Loucy (cell line): ENCODE measurements at regions not wholly inside any gene's neighbourhood (a gene's known extent, or its start where the extent isn't known, plus 50 kb on each side); places are given as distances from the start of the nearest gene placed in this dataset.

Source experiments
- H2AFZ ChIP-seq: fragments of 200-600 bp; sonication (generic); 2 replicates; pipeline ENCODE4 v1.6.0; 2016; ENCODE audit warnings: antibody characterized with exemption, mild to moderate bottlenecking, low read length, moderate library complexity
- H3F3A ChIP-seq: fragments of 200-600 bp; 2 replicates; pipeline ENCODE4 v1.6.0; 2016; ENCODE audit warnings: antibody characterized with exemption, low read depth, mild to moderate bottlenecking
- H3K27me3 ChIP-seq: fragments of 200-600 bp; sonication (generic); 2 replicates; pipeline ENCODE4 v1.6.1; 2014; ENCODE audit warnings: low read length, mild to moderate bottlenecking; ENCODE audit not compliant: insufficient read depth, poor library complexity, severe bottlenecking
- H3K36me3 ChIP-seq: fragments of 200-600 bp; sonication (generic); 2 replicates; pipeline ENCODE4 v1.6.1; 2016; ENCODE audit warnings: low read length; ENCODE audit not compliant: insufficient read depth
- H3K4me1 ChIP-seq: fragments of 200-600 bp; sonication (generic); 2 replicates; pipeline ENCODE4 v1.5.1; 2014; ENCODE audit warnings: low read length, mild to moderate bottlenecking; ENCODE audit not compliant: insufficient read depth, poor library complexity, severe bottlenecking
- H3K4me2 ChIP-seq: fragments of 200-600 bp; sonication (generic); 2 replicates; pipeline ENCODE4 v1.6.0; 2014; ENCODE audit warnings: antibody characterized with exemption, low read length, low read depth, mild to moderate bottlenecking; ENCODE audit not compliant: poor library complexity, severe bottlenecking
- H3K4me3 ChIP-seq: fragments of 200-600 bp; sonication (generic); 2 replicates; pipeline ENCODE4 v1.5.1; 2014; ENCODE audit warnings: low read length, mild to moderate bottlenecking, mixed read lengths; ENCODE audit not compliant: poor library complexity, severe bottlenecking
- H3K79me2 ChIP-seq: fragments of 200-600 bp; sonication (generic); 2 replicates; pipeline ENCODE4 v1.6.1; 2014; ENCODE audit warnings: low read length; ENCODE audit not compliant: insufficient read depth
- H3K9ac ChIP-seq: fragments of 200-600 bp; sonication (generic); 2 replicates; pipeline ENCODE4 v1.6.0; 2014; ENCODE audit warnings: mild to moderate bottlenecking, low read depth, low read length, moderate library complexity; ENCODE audit not compliant: poor library complexity, severe bottlenecking
- H3K9me2 ChIP-seq: fragments of 200-600 bp; sonication (generic); replicated peaks from 2 replicates; pipeline ENCODE4 v1.6.1; 2016; ENCODE audit warnings: low read depth, low read length, mixed read lengths
- H3K9me3 ChIP-seq: fragments of 200-600 bp; sonication (generic); 2 replicates; pipeline ENCODE4 v1.6.1; 2014; ENCODE audit warnings: mild to moderate bottlenecking, antibody characterized with exemption, low read length, low read depth; ENCODE audit not compliant: insufficient read depth
- H4K20me1 ChIP-seq: fragments of 200-600 bp; sonication (generic); 2 replicates; pipeline ENCODE4 v1.6.0; 2014; ENCODE audit warnings: antibody characterized with exemption, low read length, mild to moderate bottlenecking; ENCODE audit not compliant: insufficient read depth, poor library complexity, severe bottlenecking
- EZH2phosphoT487 ChIP-seq: fragments of 200-600 bp; IDR thresholded peaks from 2 replicates; pipeline ENCODE4 v1.6.1; 2018; ENCODE audit warnings: antibody characterized with exemption, mild to moderate bottlenecking, moderate library complexity, borderline replicate concordance
- TF ChIP-seq, protein P1 (sequence below): fragments of 200-600 bp; sonication (generic); conservative IDR thresholded peaks from 2 replicates; pipeline ENCODE4 v1.5.1; 2014; ENCODE audit warnings: mild to moderate bottlenecking, antibody characterized with exemption, low read length

DNA sequence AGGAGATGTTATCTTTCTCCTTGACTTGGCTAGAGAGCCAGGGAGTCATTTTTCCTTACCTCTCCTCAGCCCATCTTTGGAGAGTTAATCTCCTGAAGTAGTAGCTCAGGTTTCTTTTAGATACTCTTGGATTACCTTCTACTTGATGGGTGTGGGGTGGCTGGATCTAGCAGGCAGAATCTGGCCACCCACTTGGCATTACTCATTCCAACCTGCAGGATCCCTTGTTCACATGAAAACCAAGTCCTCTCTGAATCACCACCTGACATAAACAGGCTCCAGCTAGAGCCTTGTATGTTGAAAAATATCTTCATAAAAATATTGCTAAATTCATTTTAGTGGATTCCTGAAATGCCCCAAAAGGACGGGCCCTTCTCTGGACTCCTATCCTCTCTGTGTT, 250.6 kb upstream of the PLET1 start:
- H3K4me2 ChIP-seq = no peak overlapping the region
- no peaks in the 10 kb centered on the region for H3F3A ChIP-seq
- H3K9me2 ChIP-seq = no peaks in the 10 kb centered on the region
- H4K20me1 ChIP-seq = no peaks in the 10 kb centered on the region
- no peaks in the 10 kb centered on the region for H3K4me1 ChIP-seq
- H3K9me3 ChIP-seq = no peaks in the 10 kb centered on the region
- no peak for TF ChIP-seq EZH2phosphoT487
- TF ChIP-seq, protein P1, sequence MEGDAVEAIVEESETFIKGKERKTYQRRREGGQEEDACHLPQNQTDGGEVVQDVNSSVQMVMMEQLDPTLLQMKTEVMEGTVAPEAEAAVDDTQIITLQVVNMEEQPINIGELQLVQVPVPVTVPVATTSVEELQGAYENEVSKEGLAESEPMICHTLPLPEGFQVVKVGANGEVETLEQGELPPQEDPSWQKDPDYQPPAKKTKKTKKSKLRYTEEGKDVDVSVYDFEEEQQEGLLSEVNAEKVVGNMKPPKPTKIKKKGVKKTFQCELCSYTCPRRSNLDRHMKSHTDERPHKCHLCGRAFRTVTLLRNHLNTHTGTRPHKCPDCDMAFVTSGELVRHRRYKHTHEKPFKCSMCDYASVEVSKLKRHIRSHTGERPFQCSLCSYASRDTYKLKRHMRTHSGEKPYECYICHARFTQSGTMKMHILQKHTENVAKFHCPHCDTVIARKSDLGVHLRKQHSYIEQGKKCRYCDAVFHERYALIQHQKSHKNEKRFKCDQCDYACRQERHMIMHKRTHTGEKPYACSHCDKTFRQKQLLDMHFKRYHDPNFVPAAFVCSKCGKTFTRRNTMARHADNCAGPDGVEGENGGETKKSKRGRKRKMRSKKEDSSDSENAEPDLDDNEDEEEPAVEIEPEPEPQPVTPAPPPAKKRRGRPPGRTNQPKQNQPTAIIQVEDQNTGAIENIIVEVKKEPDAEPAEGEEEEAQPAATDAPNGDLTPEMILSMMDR = no peak
- H3K79me2 ChIP-seq = no peaks in the 10 kb centered on the region
- no peak overlapping the region for H3K4me3 ChIP-seq
- H3K27me3 ChIP-seq = no peaks in the 10 kb centered on the region
- no peaks in the 10 kb centered on the region for H3K36me3 ChIP-seq
- no peak overlapping the region for H3K9ac ChIP-seq
- no peak overlapping the region for H2AFZ ChIP-seq

DNA sequence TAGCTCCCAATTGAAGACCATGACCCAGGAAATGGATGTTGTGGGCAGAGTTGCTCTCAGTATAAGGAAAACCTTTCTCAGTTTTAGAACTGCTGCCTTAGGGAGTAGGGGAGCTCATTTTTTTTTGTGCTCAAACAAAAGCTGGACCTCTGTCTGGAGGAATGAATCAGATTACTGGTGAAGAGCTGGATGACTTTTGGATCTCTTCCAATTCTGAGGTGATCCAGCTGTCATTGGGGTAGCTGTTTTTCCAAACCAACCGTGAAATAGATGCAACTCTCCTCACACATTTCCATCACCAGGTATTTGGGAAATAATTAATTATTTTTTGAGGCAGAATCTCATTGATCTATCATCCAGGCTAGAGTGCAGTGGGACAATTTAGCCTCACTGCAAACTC, 251.3 kb upstream of the PLET1 start:
- Histone ChIP-seq H3K79me2 (no peaks in the 10 kb centered on the region), H3K9me2 (no peaks in the 10 kb centered on the region), H3K27me3 (no peaks in the 10 kb centered on the region), H3K9ac (no peak overlapping the region), H3K36me3 (no peaks in the 10 kb centered on the region), H4K20me1 (no peaks in the 10 kb centered on the region), H2AFZ (no peak overlapping the region), H3K4me3 (no peak overlapping the region), H3F3A (no peaks in the 10 kb centered on the region), H3K4me1 (no peaks in the 10 kb centered on the region), H3K9me3 (no peaks in the 10 kb centered on the region), H3K4me2 (no peak overlapping the region)
- TF ChIP-seq, protein P1 = no peak
- no peak for TF ChIP-seq EZH2phosphoT487

DNA sequence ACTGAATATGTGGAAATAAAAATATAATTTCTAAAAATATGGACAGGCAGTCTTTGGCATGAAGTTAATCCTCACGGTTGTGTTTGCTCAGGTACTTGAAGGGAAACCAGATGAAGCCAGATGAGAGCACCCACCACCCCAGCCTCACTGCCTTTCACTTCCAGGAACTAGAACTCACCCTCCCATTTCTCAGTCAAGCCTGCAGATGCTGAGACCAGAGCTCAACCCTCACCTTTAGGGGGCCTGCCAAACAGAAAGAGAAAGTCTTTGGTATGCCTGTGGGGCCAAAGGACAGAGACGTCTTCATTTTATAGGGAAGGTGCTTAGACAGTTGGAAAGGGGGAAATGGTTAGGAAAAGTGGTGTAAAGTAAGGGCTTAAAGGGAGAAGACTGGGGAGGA, 252.8 kb upstream of the PLET1 start:
- no peak overlapping the region for H3K9ac ChIP-seq
- H3K9me2 ChIP-seq = no peaks in the 10 kb centered on the region
- H4K20me1 ChIP-seq = no peaks in the 10 kb centered on the region
- no peaks in the 10 kb centered on the region for H3K27me3 ChIP-seq
- H3F3A ChIP-seq = no peaks in the 10 kb centered on the region
- H3K79me2 ChIP-seq = no peaks in the 10 kb centered on the region
- no peak overlapping the region for H3K4me3 ChIP-seq
- TF ChIP-seq, protein P1 = no peak
- no peak for TF ChIP-seq EZH2phosphoT487
- H3K9me3 ChIP-seq = no peaks in the 10 kb centered on the region
- no peak overlapping the region for H2AFZ ChIP-seq
- H3K4me2 ChIP-seq = no peak overlapping the region
- no peaks in the 10 kb centered on the region for H3K36me3 ChIP-seq
- no peaks in the 10 kb centered on the region for H3K4me1 ChIP-seq
